IMR-90 (cell line): ENCODE measurements at regions not wholly inside any gene's neighbourhood (a gene's known extent, or its start where the extent isn't known, plus 50 kb on each side); places are given as distances from the start of the nearest gene placed in this dataset.

Experiments used
- ATAC-seq: fragments of 200-7000 bp; cut with Tn5 transposase; 2 replicates; pipeline ENCODE4 v1.9.1; 2020; ENCODE audit warnings: low read depth, mild to moderate bottlenecking, moderate library complexity
- BruUV-seq: library from RNA; stranded (reverse); fragments of 400-500 nt; replicated peaks from 2 replicates; lab custom pipeline; 2021; lab: Mats Ljungman, UMichigan
- CTCF ChIA-PET: fragments of 300-600 bp; formaldehyde crosslinking; extraction: SDS; loops from one replicate; lab custom pipeline; 2021; ENCODE audit warnings: antibody characterized with exemption; lab: Yijun Ruan, JAX
- POLR2A ChIA-PET: fragments of 300-600 bp; sonication (Branson Sonifier 250); formaldehyde crosslinking; loops from one replicate; lab custom pipeline; 2022; ENCODE audit warnings: antibody characterized with exemption; ENCODE audit not compliant: unreplicated experiment; lab: Charles Lee
- DNase-seq: peaks from one replicate; pipeline ENCODE4 v3.0.0; 2013
- H2AFZ ChIP-seq: replicated peaks from 2 replicates; pipeline ENCODE3; 2013; ENCODE audit warnings: low read length, mild to moderate bottlenecking; ENCODE audit not compliant: poor library complexity
- H2AK5ac ChIP-seq: 2 replicates; pipeline ENCODE4 v1.6.1; 2013; ENCODE audit warnings: low read depth, low read length, inconsistent platforms
- H2AK9ac ChIP-seq: replicated peaks from 2 replicates; pipeline ENCODE3; 2013; ENCODE audit warnings: mild to moderate bottlenecking, low read depth, low read length, moderate library complexity; ENCODE audit not compliant: poor library complexity
- H2BK120ac ChIP-seq: 2 replicates; pipeline ENCODE4 v1.6.1; 2013; ENCODE audit warnings: low read depth, low read length, inconsistent platforms
- H2BK15ac ChIP-seq: 3 replicates; pipeline ENCODE4 v1.6.1; 2013; ENCODE audit warnings: low read depth, low read length, inconsistent platforms
- H2BK20ac ChIP-seq: 2 replicates; pipeline ENCODE4 v1.6.1; 2013; ENCODE audit warnings: low read depth, mild to moderate bottlenecking, inconsistent platforms, low read length, moderate library complexity
- H2BK5ac ChIP-seq: 2 replicates; pipeline ENCODE4 v1.6.1; 2013; ENCODE audit warnings: mild to moderate bottlenecking, low read depth, low read length, inconsistent platforms; ENCODE audit not compliant: poor library complexity, severe bottlenecking
- H3K14ac ChIP-seq: replicated peaks from 2 replicates; pipeline ENCODE4 v1.6.1; 2013; ENCODE audit warnings: low read depth, low read length, inconsistent platforms
- H3K18ac ChIP-seq: 2 replicates; pipeline ENCODE4 v1.6.1; 2013; ENCODE audit warnings: low read depth, low read length, control low read depth
- H3K23ac ChIP-seq: 2 replicates; pipeline ENCODE4 v1.6.1; 2013; ENCODE audit warnings: low read depth, low read length, inconsistent platforms
- H3K27ac ChIP-seq: 2 replicates; pipeline ENCODE4 v1.5.1; 2013; ENCODE audit warnings: mild to moderate bottlenecking, control low read depth, low read length; ENCODE audit not compliant: insufficient read depth
- H3K27me3 ChIP-seq: 2 replicates; pipeline ENCODE4 v1.6.1; 2013; ENCODE audit warnings: low read length; ENCODE audit not compliant: control insufficient read depth, insufficient read depth
- H3K36me3 ChIP-seq: 2 replicates; pipeline ENCODE4 v1.6.1; 2013; ENCODE audit warnings: low read length, mixed read lengths; ENCODE audit not compliant: control insufficient read depth, insufficient read depth
- H3K4ac ChIP-seq: 2 replicates; pipeline ENCODE4 v1.6.1; 2013; ENCODE audit warnings: low read depth, low read length, inconsistent platforms
- H3K4me1 ChIP-seq: 2 replicates; pipeline ENCODE4 v1.6.1; 2013; ENCODE audit warnings: low read length, mixed read lengths; ENCODE audit not compliant: control insufficient read depth, insufficient read depth
- H3K4me2 ChIP-seq: 2 replicates; pipeline ENCODE4 v1.6.1; 2013; ENCODE audit warnings: low read depth, mild to moderate bottlenecking, control low read depth, low read length, moderate library complexity
- H3K4me3 ChIP-seq: 2 replicates; pipeline ENCODE4 v1.5.1; 2013; ENCODE audit warnings: low read depth, mild to moderate bottlenecking, control low read depth, low read length, moderate library complexity; ENCODE audit not compliant: insufficient read depth
- H3K56ac ChIP-seq: 2 replicates; pipeline ENCODE4 v1.6.1; 2013; ENCODE audit warnings: low read length, inconsistent platforms; ENCODE audit not compliant: insufficient read depth; ENCODE audit errors: extremely low read depth
- H3K79me1 ChIP-seq, 2 experiments: 2 replicates each; pipeline ENCODE4 v1.6.1; 2013; ENCODE audit warnings: low read length in 2 of 2, inconsistent platforms in 1 of 2, low read depth in 1 of 2
- H3K9ac ChIP-seq: 2 replicates; pipeline ENCODE4 v1.6.1; 2013; ENCODE audit warnings: low read depth, low read length, control low read depth
- H3K9me1 ChIP-seq: 2 replicates; pipeline ENCODE4 v1.6.1; 2013; ENCODE audit warnings: low read length, inconsistent platforms; ENCODE audit not compliant: insufficient read depth
- H3K9me3 ChIP-seq: 2 replicates; pipeline ENCODE4 v1.6.1; 2013; ENCODE audit warnings: low read length; ENCODE audit not compliant: control insufficient read depth, insufficient read depth
- H4K20me1 ChIP-seq: 2 replicates; pipeline ENCODE4 v1.6.1; 2013; ENCODE audit warnings: low read length, inconsistent platforms; ENCODE audit not compliant: insufficient read depth
- H4K5ac ChIP-seq: 2 replicates; pipeline ENCODE4 v1.6.1; 2013; ENCODE audit warnings: mild to moderate bottlenecking, low read depth, low read length, control low read depth
- H4K8ac ChIP-seq, 2 experiments: 2 replicates each; pipeline ENCODE4 v1.6.1; 2013; ENCODE audit warnings: low read depth in 2 of 2, low read length in 2 of 2, control low read depth in 1 of 2, inconsistent platforms in 1 of 2
- H4K91ac ChIP-seq: 2 replicates; pipeline ENCODE4 v1.6.1; 2013; ENCODE audit warnings: low read depth, low read length, inconsistent platforms; ENCODE audit not compliant: insufficient read depth
- FOS ChIP-seq: fragments of 150-350 bp; IDR thresholded peaks from 2 replicates; pipeline ENCODE4 v1.6.1; 2016; ENCODE audit warnings: low read depth, low read length
- MAZ ChIP-seq: IDR thresholded peaks from 2 replicates; pipeline ENCODE4 v1.6.1; 2012; ENCODE audit warnings: low read depth, mild to moderate bottlenecking, low read length, improper control_type of control experiment, moderate library complexity, borderline replicate concordance
- RAD21 ChIP-seq: IDR thresholded peaks from 2 replicates; pipeline ENCODE4 v1.6.1; 2012; ENCODE audit warnings: low read length, improper control_type of control experiment
- WGBS, 2 experiments: methylation state at CpG; one replicate each; pipeline versions ENCODE4 v1.1.5 to v1.1.7; 2013; ENCODE audit warnings: missing lambda C conversion rate in 2 of 2; ENCODE audit not compliant: insufficient read length in 1 of 2; ENCODE audit errors: extremely low coverage in 2 of 2; 5-methylcytosine and 5-hydroxymethylcytosine counted together
- dilution Hi-C: fragments of 300-500 bp; cut with HindIII; formaldehyde crosslinking; loops from one replicate; pipeline ENCODE4 v1.14.3; 2018; ENCODE audit warnings: low sequenced_read_pairs; ENCODE audit not compliant: unreplicated experiment
- in situ Hi-C: fragments of 300-500 bp; cut with MboI; formaldehyde crosslinking; loops from 3 replicates; pipeline ENCODE4 v1.14.3; 2019; ENCODE audit warnings: low sequenced_read_pairs, inconsistent platforms, mixed read lengths
- intact Hi-C: fragments of 100-400 bp; cut with micrococcal nuclease; formaldehyde crosslinking; loops from 2 replicates; pipeline ENCODE4 v1.10.0; 2022
- TF ChIP-seq, protein P1 (sequence below): fragments of 150-350 bp; IDR thresholded peaks from 2 replicates; pipeline ENCODE4 v1.6.1; 2016; ENCODE audit warnings: low read depth, mild to moderate bottlenecking, low read length, moderate library complexity, borderline replicate concordance

GRCh38 chrX:122771933-122772332, 412.1 kb upstream of the GRIA3 start:
- Histone ChIP-seq H2BK120ac (no peak overlapping the region), H2AK5ac (no peak overlapping the region), H3K56ac (no peak overlapping the region), H3K14ac (no peak overlapping the region), H3K27ac (no peak overlapping the region), H2AFZ (no peak overlapping the region), H3K4me3 (no peak overlapping the region), H4K5ac (no peak overlapping the region), H3K23ac (no peak overlapping the region), H2BK20ac (no peak overlapping the region), H4K20me1 (no peaks in the 10 kb centered on the region), H3K4ac (no peak overlapping the region), H3K27me3 (no peaks in the 10 kb centered on the region), H3K4me2 (no peak overlapping the region), H2BK5ac (no peak overlapping the region), H4K8ac (no peak overlapping the region), H3K79me1 (no peaks in the 10 kb centered on the region), H3K9ac (no peak overlapping the region), H2AK9ac (no peak overlapping the region), H3K4me1 (no peaks in the 10 kb centered on the region), H3K9me3 (no peaks in the 10 kb centered on the region), H2BK15ac (no peak overlapping the region), H3K36me3 (no peaks in the 10 kb centered on the region), H4K91ac (no peak overlapping the region), H3K9me1 (no peaks in the 10 kb centered on the region), H3K18ac (no peak overlapping the region)
- BruUV-seq, result no TSS peak
- ChIA-PET CTCF (no interaction called here), POLR2A (no interaction called here)
- in situ Hi-C loops, result no loop called here
- ATAC-seq (no peak), DNase-seq (no peak)
- intact Hi-C loops, result no loop called here
- no CpG with 5 or more reads among the region's 4 CpGs for WGBS, 2 experiments
- TF ChIP-seq, protein P1, sequence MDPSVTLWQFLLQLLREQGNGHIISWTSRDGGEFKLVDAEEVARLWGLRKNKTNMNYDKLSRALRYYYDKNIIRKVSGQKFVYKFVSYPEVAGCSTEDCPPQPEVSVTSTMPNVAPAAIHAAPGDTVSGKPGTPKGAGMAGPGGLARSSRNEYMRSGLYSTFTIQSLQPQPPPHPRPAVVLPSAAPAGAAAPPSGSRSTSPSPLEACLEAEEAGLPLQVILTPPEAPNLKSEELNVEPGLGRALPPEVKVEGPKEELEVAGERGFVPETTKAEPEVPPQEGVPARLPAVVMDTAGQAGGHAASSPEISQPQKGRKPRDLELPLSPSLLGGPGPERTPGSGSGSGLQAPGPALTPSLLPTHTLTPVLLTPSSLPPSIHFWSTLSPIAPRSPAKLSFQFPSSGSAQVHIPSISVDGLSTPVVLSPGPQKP, result no peak
- TF ChIP-seq RAD21, result no peak
- TF ChIP-seq FOS, result no peak
- no peak for TF ChIP-seq MAZ
- dilution Hi-C loops, result no loop called here
